K562 (cell line): ENCODE measurements at regions not wholly inside any gene's neighbourhood (a gene's known extent, or its start where the extent isn't known, plus 50 kb on each side); places are given as distances from the start of the nearest gene placed in this dataset.

ENCODE experiments used
- BCOR ChIP-seq: fragments of 450-650 bp; IDR thresholded peaks from 2 replicates; pipeline ENCODE4 v1.6.1; 2016
- IRF2 ChIP-seq: sonication (generic); formaldehyde crosslinking; IDR thresholded peaks from 2 replicates; pipeline ENCODE4 v1.8.1; 2022; ENCODE audit warnings: mild to moderate bottlenecking, missing genetic modification reagents
- KDM4B ChIP-seq, 2 experiments: fragments of 450-650 bp in 1 of 2; sonication (generic) in 1 of 2; IDR thresholded peaks; 2 replicates each; pipeline ENCODE4 v1.6.1; 2016 to 2017; ENCODE audit warnings: borderline replicate concordance in 2 of 2, antibody characterized with exemption in 1 of 2, low read depth in 1 of 2, mild to moderate bottlenecking in 1 of 2
- NUFIP1 ChIP-seq: fragments of 450-650 bp; IDR thresholded peaks from 2 replicates; pipeline ENCODE4 v1.6.1; 2018; ENCODE audit not compliant: partially characterized antibody
- PCBP2 ChIP-seq: fragments of 200-400 bp; formaldehyde crosslinking; IDR thresholded peaks from 2 replicates; pipeline ENCODE4 v1.6.1; 2018; ENCODE audit warnings: low read length, low read depth, mild to moderate bottlenecking, moderate library complexity; ENCODE audit not compliant: poor library complexity, severe bottlenecking
- POLR3G ChIP-seq: IDR thresholded peaks from 2 replicates; pipeline ENCODE4 v1.6.1; 2011; ENCODE audit not compliant: insufficient read length, insufficient replicate concordance; ENCODE audit errors: extremely low read depth
- RCOR1 ChIP-seq, 2 experiments: IDR thresholded peaks; 2 replicates each; pipeline ENCODE4 v1.6.1; 2012; ENCODE audit warnings: low read depth in 2 of 2, low read length in 2 of 2, borderline replicate concordance in 1 of 2, improper control_type of control experiment in 1 of 2
- SAP30 ChIP-seq: fragments of 200-600 bp; sonication (generic); IDR thresholded peaks from 2 replicates; pipeline ENCODE4 v1.6.1; 2012; ENCODE audit warnings: borderline replicate concordance, low read depth, mild to moderate bottlenecking, moderate library complexity, low read length, control low read depth, inconsistent platforms; ENCODE audit not compliant: insufficient read depth, poor library complexity, severe bottlenecking
- SMARCA4 ChIP-seq: fragments of 450-650 bp; IDR thresholded peaks from 2 replicates; pipeline ENCODE4 v1.6.1; 2016
- ZNF311 ChIP-seq: fragments of 250-450 bp; sonication (Bioruptor Pico); IDR thresholded peaks from 2 replicates; pipeline ENCODE4 v1.4.0; 2020; ENCODE audit warnings: mild to moderate bottlenecking, moderate library complexity
- TF ChIP-seq, protein P1 (sequence below): fragments of 250-450 bp; sonication (Bioruptor Pico); IDR thresholded peaks from 2 replicates; pipeline ENCODE4 v1.4.0; 2020
- TF ChIP-seq, protein P2 (sequence below): fragments of 200-800 bp; sonication (Bioruptor generic); IDR thresholded peaks from 2 replicates; pipeline ENCODE4 v1.6.1; 2017; ENCODE audit warnings: missing genetic modification characterization, missing compliant biosample characterization
- TF ChIP-seq, protein P3 (sequence below): fragments of 250-450 bp; sonication (Bioruptor Pico); IDR thresholded peaks from 2 replicates; pipeline ENCODE4 v1.5.0; 2021
- TF ChIP-seq, protein P4 (sequence below): fragments of 450-650 bp; formaldehyde crosslinking; IDR thresholded peaks from 2 replicates; pipeline ENCODE4 v1.4.0; 2022; ENCODE audit warnings: missing genetic modification characterization
- TF ChIP-seq, protein P5 (sequence below): fragments of 450-650 bp; IDR thresholded peaks from 2 replicates; pipeline ENCODE4 v1.6.1; 2016; ENCODE audit warnings: low read depth, mild to moderate bottlenecking, moderate library complexity

DNA sequence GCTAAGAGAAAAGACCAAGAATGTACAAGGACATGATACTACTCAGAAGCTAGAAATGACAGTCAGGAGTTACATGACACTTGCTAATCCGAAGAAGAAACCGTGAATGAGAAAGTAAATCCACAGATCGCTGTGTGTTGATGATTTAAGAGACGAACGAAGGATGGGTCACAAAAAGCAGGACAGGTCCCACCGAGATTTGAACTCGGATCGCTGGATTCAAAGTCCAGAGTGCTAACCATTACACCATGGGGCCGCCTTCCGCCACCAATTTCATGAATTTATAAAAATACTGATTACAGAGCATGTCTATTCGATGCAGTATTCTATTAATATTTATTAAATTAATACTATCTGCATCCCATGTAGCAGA lies 54.0 kb upstream of the BTN3A2 start (continued):
- TF ChIP-seq PCBP2 (no peak), ZNF311 (no peak), NUFIP1 (no peak), IRF2 (no peak), SAP30 (no peak), SMARCA4 (peak; percentile 7; the same call in 1 of the 2 replicates), POLR3G (peak; percentile 33), RCOR1 (IDR thresholded peaks at IDR 0.05; ENCODE audit: borderline replicate concordance in 1 of 2, low read depth in 2 of 2, low read length in 2 of 2) (peak in 1 of 2 experiments; percentile 35; a peak in 1 of 4 replicates), BCOR (peak; percentile 70; the same call in 1 of the 2 replicates), KDM4B (IDR thresholded peaks at IDR 0.05; ENCODE audit: borderline replicate concordance in 2 of 2, low read depth in 1 of 2) (no peak)
- TF ChIP-seq, protein P1, sequence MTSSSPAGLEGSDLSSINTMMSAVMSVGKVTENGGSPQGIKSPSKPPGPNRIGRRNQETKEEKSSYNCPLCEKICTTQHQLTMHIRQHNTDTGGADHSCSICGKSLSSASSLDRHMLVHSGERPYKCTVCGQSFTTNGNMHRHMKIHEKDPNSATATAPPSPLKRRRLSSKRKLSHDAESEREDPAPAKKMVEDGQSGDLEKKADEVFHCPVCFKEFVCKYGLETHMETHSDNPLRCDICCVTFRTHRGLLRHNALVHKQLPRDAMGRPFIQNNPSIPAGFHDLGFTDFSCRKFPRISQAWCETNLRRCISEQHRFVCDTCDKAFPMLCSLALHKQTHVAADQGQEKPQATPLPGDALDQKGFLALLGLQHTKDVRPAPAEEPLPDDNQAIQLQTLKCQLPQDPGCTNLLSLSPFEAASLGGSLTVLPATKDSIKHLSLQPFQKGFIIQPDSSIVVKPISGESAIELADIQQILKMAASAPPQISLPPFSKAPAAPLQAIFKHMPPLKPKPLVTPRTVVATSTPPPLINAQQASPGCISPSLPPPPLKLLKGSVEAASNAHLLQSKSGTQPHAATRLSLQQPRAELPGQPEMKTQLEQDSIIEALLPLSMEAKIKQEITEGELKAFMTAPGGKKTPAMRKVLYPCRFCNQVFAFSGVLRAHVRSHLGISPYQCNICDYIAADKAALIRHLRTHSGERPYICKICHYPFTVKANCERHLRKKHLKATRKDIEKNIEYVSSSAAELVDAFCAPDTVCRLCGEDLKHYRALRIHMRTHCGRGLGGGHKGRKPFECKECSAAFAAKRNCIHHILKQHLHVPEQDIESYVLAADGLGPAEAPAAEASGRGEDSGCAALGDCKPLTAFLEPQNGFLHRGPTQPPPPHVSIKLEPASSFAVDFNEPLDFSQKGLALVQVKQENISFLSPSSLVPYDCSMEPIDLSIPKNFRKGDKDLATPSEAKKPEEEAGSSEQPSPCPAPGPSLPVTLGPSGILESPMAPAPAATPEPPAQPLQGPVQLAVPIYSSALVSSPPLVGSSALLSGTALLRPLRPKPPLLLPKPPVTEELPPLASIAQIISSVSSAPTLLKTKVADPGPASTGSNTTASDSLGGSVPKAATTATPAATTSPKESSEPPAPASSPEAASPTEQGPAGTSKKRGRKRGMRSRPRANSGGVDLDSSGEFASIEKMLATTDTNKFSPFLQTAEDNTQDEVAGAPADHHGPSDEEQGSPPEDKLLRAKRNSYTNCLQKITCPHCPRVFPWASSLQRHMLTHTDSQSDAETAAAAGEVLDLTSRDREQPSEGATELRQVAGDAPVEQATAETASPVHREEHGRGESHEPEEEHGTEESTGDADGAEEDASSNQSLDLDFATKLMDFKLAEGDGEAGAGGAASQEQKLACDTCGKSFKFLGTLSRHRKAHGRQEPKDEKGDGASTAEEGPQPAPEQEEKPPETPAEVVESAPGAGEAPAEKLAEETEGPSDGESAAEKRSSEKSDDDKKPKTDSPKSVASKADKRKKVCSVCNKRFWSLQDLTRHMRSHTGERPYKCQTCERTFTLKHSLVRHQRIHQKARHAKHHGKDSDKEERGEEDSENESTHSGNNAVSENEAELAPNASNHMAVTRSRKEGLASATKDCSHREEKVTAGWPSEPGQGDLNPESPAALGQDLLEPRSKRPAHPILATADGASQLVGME, result 0 out of 2 replicates have a peak, but pooled peaks have one; percentile 1
- TF ChIP-seq, protein P2, sequence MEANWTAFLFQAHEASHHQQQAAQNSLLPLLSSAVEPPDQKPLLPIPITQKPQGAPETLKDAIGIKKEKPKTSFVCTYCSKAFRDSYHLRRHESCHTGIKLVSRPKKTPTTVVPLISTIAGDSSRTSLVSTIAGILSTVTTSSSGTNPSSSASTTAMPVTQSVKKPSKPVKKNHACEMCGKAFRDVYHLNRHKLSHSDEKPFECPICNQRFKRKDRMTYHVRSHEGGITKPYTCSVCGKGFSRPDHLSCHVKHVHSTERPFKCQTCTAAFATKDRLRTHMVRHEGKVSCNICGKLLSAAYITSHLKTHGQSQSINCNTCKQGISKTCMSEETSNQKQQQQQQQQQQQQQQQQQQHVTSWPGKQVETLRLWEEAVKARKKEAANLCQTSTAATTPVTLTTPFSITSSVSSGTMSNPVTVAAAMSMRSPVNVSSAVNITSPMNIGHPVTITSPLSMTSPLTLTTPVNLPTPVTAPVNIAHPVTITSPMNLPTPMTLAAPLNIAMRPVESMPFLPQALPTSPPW, result peak; percentile 44; the same call in 1 of the 2 replicates
- TF ChIP-seq, protein P3, sequence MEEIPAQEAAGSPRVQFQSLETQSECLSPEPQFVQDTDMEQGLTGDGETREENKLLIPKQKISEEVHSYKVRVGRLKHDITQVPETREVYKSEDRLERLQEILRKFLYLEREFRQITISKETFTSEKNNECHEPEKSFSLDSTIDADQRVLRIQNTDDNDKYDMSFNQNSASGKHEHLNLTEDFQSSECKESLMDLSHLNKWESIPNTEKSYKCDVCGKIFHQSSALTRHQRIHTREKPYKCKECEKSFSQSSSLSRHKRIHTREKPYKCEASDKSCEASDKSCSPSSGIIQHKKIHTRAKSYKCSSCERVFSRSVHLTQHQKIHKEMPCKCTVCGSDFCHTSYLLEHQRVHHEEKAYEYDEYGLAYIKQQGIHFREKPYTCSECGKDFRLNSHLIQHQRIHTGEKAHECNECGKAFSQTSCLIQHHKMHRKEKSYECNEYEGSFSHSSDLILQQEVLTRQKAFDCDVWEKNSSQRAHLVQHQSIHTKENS (CRISPR knock-in tag), result no peak
- TF ChIP-seq, protein P4, sequence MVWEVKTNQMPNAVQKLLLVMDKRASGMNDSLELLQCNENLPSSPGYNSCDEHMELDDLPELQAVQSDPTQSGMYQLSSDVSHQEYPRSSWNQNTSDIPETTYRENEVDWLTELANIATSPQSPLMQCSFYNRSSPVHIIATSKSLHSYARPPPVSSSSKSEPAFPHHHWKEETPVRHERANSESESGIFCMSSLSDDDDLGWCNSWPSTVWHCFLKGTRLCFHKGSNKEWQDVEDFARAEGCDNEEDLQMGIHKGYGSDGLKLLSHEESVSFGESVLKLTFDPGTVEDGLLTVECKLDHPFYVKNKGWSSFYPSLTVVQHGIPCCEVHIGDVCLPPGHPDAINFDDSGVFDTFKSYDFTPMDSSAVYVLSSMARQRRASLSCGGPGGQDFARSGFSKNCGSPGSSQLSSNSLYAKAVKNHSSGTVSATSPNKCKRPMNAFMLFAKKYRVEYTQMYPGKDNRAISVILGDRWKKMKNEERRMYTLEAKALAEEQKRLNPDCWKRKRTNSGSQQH (CRISPR knock-in tag), result no peak
- TF ChIP-seq, protein P5, sequence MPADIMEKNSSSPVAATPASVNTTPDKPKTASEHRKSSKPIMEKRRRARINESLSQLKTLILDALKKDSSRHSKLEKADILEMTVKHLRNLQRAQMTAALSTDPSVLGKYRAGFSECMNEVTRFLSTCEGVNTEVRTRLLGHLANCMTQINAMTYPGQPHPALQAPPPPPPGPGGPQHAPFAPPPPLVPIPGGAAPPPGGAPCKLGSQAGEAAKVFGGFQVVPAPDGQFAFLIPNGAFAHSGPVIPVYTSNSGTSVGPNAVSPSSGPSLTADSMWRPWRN, result 0 out of 2 replicates have a peak, but pooled peaks have one; percentile 24
